SIG-M5 treated with dmso at 0.1 percent for 504 hours (cell line): ENCODE measurements at regions not wholly inside any gene's neighbourhood (a gene's known extent, or its start where the extent isn't known, plus 50 kb on each side); places are given as distances from the start of the nearest gene placed in this dataset.
"Not testable (repeated sequence)": the region's sequence is repeated elsewhere in the genome, so short reads cannot be mapped to it uniquely, and the experiment has no call there.

ENCODE experiments used
- DNase-seq: peaks from one replicate; lab custom pipeline; 2025; ENCODE audit not compliant: unreplicated experiment; lab: John Stamatoyannopoulos, UW

- no peak for DNase-seq
Measured at GRCh38 chrX:143935601-143936000, 51.7 kb downstream of the UBE2NL start.

GRCh38 chrX:143940119-143940518 lies 56.2 kb downstream of the UBE2NL start:
- DNase-seq: no peak

- DNase-seq: no peak
Measured at GRCh38 chrX:143945171-143945570, 61.3 kb downstream of the UBE2NL start.

DNA sequence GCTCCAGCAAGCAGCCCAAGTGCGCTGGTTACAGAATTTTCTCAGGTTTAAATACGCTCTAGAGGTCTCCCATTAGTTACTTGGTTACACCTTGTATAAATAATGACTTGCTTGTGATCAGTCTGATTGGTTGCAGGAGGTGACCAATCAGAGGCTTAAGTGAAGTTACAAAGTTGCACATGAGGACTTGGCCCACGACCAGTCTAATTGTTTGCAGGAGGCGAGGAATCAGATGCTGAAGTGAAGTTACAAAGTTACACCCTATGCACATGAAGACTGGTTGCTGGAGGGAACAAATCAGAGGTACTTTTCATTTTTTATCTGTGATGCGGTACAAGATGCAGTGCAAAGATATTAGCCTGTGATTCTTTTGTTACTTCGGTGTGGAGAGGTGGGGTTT lies 80.7 kb downstream of the UBE2NL start:
- DNase-seq: no peak

DNA sequence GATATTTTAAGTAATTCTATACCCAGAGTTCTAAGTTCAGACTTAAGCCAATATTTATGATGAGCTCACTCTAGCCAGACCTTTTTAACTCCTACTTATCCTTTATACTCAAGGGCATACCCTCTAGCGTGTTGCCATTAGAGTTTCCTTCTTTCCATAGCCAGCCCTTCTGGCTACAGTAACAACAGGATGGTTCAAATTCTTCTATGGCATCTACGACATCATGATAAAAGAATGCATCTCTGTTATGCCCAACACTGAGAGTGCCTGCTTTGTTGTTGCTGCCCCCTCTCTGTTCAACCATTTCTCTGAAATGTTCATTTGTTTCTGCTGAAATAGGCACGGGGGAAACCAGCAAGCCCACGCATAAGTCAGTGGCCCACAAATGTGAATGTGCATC lies 104.5 kb downstream of the UBE2NL start:
- no peak for DNase-seq

DNA sequence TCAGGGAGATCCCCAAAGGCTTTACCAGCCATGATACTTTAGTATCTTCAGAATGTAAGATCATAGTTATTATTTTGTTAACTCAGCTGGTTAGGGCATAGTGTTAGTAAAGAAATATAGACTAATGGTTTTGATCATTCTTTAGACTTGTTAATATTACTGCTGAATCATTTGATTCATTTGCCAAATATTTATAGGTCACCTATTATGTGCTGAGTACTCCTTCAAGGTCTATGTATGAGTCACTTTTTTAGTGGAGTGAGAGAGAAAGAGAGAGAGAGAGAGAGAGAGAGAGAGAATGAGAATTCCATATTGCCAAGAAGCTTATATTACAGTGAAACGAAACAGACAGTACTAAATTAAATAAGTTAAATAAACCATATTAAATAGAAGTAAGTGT lies 110.3 kb downstream of the UBE2NL start:
- DNase-seq: no peak

DNA sequence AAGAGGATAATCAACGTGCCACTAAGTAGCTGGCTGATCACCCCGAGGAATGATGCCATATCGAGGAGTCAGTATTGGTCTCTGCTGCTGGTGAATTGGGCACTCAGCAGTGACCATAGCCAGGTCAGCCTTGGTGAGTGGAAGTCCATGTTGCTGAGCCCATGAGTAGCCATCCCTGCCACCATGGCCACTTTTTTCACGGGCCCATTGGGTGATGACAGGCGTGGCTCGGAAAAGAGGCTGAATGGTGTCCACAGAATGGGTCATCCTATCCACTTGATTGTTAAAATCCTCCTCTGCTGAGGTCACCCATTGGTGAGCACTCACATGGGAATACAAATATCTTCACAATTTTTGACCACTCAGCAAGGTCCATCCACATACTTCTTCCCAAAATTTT lies 114.4 kb downstream of the UBE2NL start:
- DNase-seq: no peak

DNA sequence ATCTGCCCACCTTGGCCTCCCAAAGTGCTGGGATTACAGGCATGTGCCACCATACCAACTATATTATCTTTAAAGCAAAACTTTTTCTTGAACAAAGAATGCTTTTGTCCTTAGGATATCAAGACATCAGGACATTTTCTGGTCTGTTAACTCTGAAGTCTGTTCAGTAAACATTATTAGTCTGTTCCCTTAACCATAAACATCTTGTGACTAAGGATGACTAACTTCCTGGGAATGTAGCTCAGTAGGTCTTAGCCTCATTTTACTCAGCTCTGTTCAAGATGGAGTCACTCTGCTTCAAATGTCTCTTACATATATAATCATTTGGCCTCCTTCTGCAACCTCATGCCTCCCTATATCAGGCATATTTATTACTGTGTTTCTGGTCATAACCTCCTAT lies 122.9 kb downstream of the UBE2NL start:
- no peak for DNase-seq

DNA sequence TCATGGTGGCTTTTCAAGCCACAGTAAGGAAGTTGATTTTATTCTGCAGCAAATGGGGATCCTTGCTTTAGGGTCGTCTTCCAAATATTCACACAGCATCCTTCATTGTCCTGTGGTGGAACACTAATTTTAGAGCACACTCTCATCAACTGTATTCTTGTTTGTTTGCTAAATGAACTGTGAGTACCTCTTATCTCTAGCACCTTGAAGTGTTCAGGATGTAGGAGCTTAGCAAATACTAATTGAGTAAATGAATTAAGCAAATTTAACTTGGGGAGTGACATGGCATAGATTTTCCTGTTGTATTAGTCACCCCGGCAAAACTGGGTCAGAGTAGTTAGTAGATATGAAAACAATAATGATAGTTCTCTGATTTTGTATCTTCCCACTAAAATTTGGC lies 156.9 kb downstream of the UBE2NL start:
- no peak for DNase-seq

DNA sequence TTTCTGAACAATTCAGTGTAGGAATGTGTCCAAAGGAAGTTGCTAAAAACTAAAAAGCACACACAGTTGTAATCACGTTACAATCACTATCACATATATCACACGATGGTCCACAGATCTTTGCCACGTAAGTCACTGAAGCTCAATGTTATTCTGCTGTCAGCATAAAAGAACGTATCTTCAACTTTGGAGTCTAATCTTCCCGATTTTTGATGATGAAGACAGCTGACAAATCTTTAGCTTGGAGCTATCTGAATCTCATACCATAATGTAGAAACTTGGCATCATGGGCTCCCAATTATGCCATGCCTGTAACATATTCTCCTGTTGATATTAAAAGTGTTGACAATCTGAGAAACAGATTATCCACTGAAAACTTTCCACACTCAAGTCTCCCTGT lies 158.4 kb downstream of the UBE2NL start:
- no peak for DNase-seq

- no peak for DNase-seq
Measured at GRCh38 chrX:144075432-144075831, 191.6 kb downstream of the UBE2NL start.

- not testable (repeated sequence) for DNase-seq
Measured at GRCh38 chrX:144082237-144082636, 198.4 kb downstream of the UBE2NL start.

GRCh38 chrX:144089674-144090073 lies 205.8 kb downstream of the UBE2NL start:
- not testable (repeated sequence) for DNase-seq

GRCh38 chrX:144092116-144092515 lies 208.2 kb downstream of the UBE2NL start:
- DNase-seq: not testable (repeated sequence)

DNA sequence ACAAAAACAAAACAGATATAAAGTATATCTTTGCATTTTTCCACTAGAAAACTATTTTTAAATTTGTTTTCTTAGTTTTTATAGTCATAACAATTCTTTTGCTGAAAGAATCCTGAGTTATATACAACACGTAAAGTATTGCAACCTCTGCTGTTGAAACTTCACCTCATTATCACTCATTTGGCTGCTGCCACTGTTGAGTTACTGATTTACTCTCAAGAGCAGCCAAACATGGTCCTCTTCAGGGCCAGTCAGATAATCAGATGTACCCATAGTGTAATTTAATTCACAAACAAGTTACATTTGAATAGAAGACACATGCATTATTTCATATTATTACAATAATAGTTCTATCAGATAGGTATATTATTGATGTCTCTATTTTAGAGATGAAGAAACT lies 235.6 kb downstream of the UBE2NL start:
- DNase-seq: not testable (repeated sequence)

GRCh38 chrX:144121566-144121965 lies 237.7 kb downstream of the UBE2NL start:
- DNase-seq: not testable (repeated sequence)

DNA sequence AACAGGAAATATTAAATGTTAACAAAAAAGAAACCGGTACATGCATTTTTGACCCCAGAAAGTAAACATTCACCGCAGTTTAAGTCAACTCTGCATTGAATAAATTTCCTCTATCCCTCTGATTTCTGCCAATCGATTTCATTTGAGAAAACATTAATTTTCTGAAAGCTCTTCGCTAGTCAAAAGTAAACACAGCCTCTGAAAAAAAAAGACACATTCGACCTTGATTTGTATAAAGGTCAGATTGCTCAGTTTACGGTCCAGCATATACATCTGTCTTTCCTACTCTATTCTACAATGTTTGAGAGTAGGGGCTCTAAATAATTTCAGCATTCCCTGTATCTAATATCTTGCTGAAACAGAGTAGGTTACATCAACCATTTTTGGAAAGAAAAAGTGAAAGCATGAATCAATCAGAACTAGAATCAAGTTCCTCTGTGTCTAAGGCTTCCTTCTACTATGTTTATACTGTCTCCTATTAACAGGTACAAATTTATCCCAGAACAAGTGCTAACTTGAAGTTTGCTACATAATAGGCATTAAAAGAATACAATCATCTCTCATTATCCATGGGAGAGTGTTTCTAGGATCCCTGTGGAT lies 243.8 kb downstream of the UBE2NL start:
- DNase-seq: not testable (repeated sequence)

DNA sequence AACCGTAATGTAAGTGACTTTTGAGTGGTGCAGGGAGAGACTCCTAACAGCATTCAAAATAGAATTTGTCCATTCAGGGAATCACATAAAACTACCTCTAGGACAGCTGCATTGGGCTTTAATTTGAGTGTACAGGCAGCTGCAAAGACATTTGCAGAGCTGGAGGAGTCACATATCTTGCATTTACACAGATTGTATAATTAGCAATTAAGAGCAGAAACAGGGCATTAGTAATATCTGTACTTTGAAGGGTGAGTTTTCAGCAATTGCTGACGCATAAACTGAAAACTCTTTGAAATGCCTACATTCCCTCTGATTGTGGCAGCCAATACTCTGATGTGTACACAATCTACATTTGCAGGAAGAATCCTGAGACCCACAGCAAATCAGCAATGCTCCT lies 245.6 kb downstream of the UBE2NL start:
- not testable (repeated sequence) for DNase-seq

- not testable (repeated sequence) for DNase-seq
Measured at GRCh38 chrX:144130507-144130906, 246.6 kb downstream of the UBE2NL start.

DNA sequence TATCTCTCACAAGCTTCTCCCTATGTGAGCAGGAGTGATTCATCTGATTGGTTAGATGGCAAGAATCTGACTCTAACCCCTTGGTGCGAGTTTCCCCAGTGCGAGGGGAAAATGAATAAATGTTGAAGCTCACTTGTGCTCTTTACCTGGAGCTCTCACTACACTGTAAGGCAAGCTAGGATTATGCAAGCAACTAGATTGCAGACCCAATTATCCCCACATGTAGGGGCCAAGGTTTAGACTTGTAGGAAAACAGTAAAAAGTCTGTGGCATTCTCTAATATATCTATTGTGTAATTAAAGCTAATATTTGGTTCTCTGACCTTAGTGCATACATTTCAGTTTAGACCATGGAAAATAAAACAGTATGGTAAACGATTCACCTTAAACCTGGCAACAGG lies 247.2 kb downstream of the UBE2NL start:
- not testable (repeated sequence) for DNase-seq

GRCh38 chrX:144134448-144135119 lies 250.7 kb downstream of the UBE2NL start:
- DNase-seq: not testable (repeated sequence)

- not testable (repeated sequence) for DNase-seq
Measured at GRCh38 chrX:144154474-144154873, 270.6 kb downstream of the UBE2NL start.

- not testable (repeated sequence) for DNase-seq
Measured at GRCh38 chrX:144185197-144185596, 301.3 kb downstream of the UBE2NL start.
